ENCODE measurements at regions not wholly inside any gene's neighbourhood (a gene's known extent, or its start where the extent isn't known, plus 50 kb on each side); places are given as distances from the start of the nearest gene placed in this dataset.

DNA sequence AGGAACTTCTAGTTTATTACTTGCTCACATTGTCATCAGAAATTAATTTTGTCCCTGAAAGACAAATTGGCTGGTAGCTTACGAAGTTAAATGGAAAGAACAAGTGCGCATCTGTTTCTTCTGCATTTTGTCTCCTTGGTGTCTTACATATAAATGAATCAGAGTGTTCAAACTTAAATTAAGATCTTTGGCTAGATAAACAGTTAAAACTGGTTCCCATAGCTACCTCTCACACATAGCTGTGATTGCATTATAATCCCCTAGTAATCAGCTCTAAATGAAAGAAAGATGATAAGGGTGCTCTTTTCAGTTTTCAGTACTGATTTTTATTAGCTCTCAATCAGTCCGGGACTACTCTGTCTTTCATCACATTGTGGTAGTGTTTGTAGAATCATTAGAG is 124.2 kb upstream of the LMO4 start:
- no peak overlapping the region for H3K27ac Mint-ChIP-seq

More for the DNA sequence above, 124.2 kb upstream of the LMO4 start:
- Mint-ChIP-seq H3K4me3 (no peak overlapping the region), H3K36me3 (ENCODE audit: insufficient read depth in 1 of 3, low read depth in 3 of 3) (no peaks in the 10 kb centered on the region), H3K4me1 (peaks cover 30 to 32% of the 10 kb centered on the region in 2 experiments), H3K27me3 (ENCODE audit: low read depth) (no peaks in the 10 kb centered on the region; the same call in 1 of the 2 replicates), H3K9me3 (no peaks in the 10 kb centered on the region; a peak in 1 of 5 replicates)
- Histone ChIP-seq H3K18ac (ENCODE audit: insufficient read length, low read depth, low read length) (no peak overlapping the region), H4K91ac (ENCODE audit: insufficient read length, low read depth, low read length) (no peak overlapping the region), H3K27ac (ENCODE audit: insufficient read length, low read depth, low read length) (no peak overlapping the region), H2BK120ac (ENCODE audit: low read depth, low read length, poor library complexity, severe bottlenecking) (no peak overlapping the region), H2BK12ac (ENCODE audit: insufficient read length, low read depth, low read length) (no peak overlapping the region), H3K79me2 (ENCODE audit: insufficient read depth, low read length) (no peaks in the 10 kb centered on the region), H3K4me1 (ENCODE audit: insufficient read depth, low read length) (peaks cover 9% of the 10 kb centered on the region; the same call in 1 of the 2 replicates), H2BK5ac (ENCODE audit: insufficient read length, low read length) (no peak overlapping the region), H3K9me3 (ENCODE audit: control insufficient read depth, low read depth, low read length) (no peaks in the 10 kb centered on the region), H3K23me2 (ENCODE audit: insufficient read length, low read depth, low read length, poor library complexity, severe bottlenecking) (no peaks in the 10 kb centered on the region), H3K56ac (ENCODE audit: insufficient read length, low read depth, low read length) (no peak overlapping the region), H3T11ph (ENCODE audit: low read length) (no peak overlapping the region), H2BK20ac (ENCODE audit: low read depth, low read length, poor library complexity, severe bottlenecking) (no peak overlapping the region), H4K8ac (replicated peaks; ENCODE audit: insufficient read length, low read depth, low read length) (no peak overlapping the region), H3K14ac (ENCODE audit: insufficient read depth, low read length) (no peak overlapping the region), H3K4me2 (ENCODE audit: insufficient read depth, insufficient read length, low read length) (no peak overlapping the region), H4K20me1 (ENCODE audit: control insufficient read depth, insufficient read depth, insufficient read length) (no peaks in the 10 kb centered on the region), H2BK15ac (ENCODE audit: low read depth, low read length) (no peak overlapping the region), H3K4ac (ENCODE audit: low read depth, low read length) (no peak overlapping the region), H2AFZ (ENCODE audit: low read length) (no peak overlapping the region), H3K23ac (ENCODE audit: insufficient read length, low read depth, low read length) (no peak overlapping the region), H3K9ac (ENCODE audit: extremely low read depth, insufficient read length, low read length) (no peak overlapping the region), H4K5ac (ENCODE audit: insufficient read length, low read depth, low read length) (no peak overlapping the region), H2AK5ac (ENCODE audit: insufficient read length, low read length) (no peak overlapping the region), H3K27me3 (ENCODE audit: insufficient read depth, low read length) (no peaks in the 10 kb centered on the region), H3K79me1 (ENCODE audit: insufficient read depth, low read depth, low read length, poor library complexity, severe bottlenecking) (no peaks in the 10 kb centered on the region)
- no CpG with 5 or more reads among the region's 3 CpGs for WGBS (ENCODE audit: extremely low coverage, insufficient read length, low lambda C conversion rate)
- TF ChIP-seq, protein P1, sequence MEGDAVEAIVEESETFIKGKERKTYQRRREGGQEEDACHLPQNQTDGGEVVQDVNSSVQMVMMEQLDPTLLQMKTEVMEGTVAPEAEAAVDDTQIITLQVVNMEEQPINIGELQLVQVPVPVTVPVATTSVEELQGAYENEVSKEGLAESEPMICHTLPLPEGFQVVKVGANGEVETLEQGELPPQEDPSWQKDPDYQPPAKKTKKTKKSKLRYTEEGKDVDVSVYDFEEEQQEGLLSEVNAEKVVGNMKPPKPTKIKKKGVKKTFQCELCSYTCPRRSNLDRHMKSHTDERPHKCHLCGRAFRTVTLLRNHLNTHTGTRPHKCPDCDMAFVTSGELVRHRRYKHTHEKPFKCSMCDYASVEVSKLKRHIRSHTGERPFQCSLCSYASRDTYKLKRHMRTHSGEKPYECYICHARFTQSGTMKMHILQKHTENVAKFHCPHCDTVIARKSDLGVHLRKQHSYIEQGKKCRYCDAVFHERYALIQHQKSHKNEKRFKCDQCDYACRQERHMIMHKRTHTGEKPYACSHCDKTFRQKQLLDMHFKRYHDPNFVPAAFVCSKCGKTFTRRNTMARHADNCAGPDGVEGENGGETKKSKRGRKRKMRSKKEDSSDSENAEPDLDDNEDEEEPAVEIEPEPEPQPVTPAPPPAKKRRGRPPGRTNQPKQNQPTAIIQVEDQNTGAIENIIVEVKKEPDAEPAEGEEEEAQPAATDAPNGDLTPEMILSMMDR (conservative IDR thresholded peaks at IDR 0.05): no peak
- no peak for DNase-seq
